HL-60/S4 treated with phorbol 12-myristate 13-acetate at 8.2 ng/mL for 4 days and 3 days (cell line): ENCODE measurements at regions not wholly inside any gene's neighbourhood (a gene's known extent, or its start where the extent isn't known, plus 50 kb on each side); places are given as distances from the start of the nearest gene placed in this dataset.

ENCODE experiments used
- in situ Hi-C: fragments of 300-500 bp; cut with MboI; formaldehyde crosslinking; loops from 2 replicates; pipeline ENCODE4 v1.15.0; 2022; ENCODE audit warnings: low sequenced_read_pairs

DNA sequence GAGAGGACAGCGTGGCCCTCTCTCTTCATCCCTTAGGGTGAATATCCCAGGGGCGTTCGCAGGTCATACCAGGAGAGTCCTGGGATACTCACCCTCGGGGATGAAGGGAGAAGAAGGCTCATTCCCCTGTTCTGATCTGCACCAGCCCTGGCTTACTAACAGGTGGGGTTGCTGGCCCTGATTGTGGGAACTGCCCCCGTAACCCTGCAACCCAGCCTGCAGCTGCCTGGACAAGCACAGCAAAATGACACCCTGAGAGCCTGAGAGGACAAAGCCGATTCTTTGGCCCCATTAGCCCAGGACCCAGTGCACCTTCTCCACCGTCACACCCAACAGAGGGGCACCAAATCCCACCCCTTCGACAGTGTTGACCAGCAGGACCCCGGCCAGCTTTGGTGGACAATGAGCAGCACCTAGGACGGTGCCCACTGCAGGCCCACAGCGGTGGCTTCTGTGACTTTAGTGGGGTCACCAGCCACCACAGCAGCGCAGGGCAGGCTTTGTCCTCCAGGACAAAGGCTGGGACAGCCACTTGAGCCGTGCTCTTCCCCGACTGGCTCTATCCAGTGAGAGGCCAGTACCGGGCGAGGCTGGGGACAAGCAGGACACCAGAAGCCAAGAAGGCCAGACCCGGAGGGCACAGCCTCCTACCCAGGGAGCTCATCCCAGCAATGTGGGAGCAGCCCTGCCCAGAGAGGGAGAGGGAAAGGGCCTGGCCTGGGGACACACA lies 98.5 kb upstream of the RTL6 start:
- in situ Hi-C loops = no loop called here

DNA sequence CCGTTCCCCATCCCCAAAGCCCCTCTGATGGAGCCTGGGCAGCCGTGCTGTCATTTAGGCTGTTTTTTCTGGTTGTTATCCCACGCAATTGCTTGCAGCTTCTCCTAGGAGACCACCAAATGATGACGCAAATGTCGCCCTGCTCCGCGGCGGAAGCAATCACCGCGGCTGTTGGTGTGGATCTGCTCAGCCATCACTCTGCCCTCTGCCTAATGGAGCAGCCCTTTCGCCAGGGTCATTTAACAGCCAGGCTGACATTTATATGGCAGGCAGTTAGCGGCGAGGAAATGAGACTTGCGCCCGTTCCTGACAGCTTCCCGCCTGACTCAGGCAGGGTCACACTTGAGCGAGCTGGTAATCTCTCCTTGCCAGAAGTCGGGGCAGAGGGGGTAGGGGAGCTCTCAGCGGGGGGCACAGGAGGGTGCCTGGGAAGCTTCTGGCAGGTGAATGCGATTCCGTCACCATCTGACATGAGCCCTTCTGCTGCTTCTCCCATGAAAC lies 97.9 kb upstream of the RTL6 start:
- in situ Hi-C loops = no loop called here

DNA sequence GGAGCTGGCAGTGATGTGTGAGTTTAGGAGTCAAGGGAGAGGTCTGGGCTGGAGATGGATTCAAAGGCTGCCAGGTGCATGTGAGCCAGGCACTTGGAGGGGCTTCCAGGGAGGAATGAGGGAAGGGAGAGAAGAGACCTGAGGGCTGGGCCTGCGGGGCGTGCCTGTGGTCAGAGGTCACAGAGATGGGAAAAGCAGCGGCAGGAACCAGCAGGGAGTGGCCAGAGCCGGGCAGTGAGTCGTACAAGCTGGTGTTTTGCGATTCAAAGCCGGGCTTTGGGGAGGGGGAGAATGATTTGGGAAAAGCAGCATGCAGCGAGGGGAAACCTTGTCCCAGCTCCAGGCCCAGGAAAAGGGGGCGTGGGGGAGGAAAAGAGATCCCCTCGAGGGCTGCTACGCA lies 96.9 kb upstream of the RTL6 start:
- in situ Hi-C loops = no loop called here

DNA sequence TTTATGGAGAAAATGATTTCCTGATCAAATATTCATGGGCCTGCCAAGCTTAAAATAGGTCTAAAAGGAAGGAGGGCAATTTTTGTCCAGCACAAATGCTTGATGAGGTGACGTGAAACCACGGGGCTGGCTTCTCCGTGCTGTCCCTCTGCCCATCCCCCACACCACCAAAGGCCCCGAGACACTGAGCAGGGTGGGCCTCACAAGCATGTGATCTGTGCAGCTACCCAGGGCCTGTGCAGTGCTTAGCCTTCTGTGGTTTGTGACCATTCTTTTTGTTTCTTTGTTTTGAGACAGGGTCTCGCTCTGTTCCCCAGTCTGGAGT lies 94.8 kb upstream of the RTL6 start:
- in situ Hi-C loops = no loop called here

DNA sequence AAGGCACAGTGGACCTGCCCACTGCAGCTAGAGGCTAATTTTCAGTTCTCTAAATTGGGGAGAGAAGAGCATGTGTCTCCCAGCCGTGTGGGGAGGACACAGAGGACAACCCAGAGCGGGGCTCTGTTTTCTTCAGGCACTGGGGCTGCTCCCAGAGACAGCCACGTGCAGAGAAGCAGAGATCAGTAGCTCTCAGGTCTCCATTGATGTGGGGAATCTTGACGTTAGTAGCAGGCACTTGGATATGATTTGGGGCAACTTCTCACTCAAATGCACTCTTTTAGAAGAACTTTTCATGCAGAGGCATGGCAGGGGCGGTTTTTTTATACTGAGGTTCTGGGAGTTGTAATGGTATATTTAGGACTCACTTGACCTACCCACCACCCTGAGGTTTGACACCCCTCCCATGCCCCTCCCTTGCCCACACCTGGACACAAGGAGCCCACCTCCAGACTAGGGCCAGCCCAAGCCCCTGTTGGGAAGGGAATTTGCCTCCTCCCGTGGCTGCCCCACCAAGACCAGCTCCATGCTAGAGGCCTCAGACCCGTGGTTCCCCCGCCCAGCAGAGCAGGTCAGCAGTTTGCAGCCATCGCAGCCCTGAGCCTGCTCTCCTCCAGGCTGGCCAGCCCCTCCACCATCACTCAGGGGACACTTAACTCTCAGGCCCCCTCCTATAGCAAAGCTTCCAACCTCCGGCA lies 94.2 kb upstream of the RTL6 start:
- in situ Hi-C loops = no loop called here

DNA sequence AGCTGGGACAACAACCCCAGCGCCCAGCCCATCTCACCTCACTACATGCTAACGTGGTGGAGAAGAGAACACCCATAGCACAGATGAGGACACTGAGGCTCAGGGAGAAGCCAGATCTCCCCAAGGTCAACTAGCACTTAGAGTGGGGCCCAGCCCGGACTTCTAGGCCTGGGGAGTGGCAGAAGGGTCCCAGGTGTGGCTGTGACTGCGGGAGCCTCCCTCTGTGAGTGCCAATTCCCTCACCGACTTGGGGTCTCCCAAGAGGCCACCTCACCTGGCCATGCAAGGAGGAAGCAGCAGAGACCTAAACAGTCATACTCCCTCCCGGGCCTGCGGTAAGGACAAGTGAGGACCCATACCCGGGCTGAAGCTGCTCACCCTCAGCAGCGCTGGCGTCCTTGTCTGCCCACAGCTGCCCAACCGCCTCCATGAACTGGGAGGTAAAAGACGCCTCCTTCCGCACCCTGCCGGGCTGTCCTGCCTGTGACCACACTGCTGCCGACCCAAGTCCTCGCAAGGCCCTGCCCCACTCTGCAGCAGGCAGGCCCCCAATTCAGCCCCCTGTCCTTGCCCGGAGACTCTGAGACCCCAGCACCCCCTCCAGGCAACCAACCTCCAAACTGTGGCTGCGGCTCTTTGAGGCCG lies 93.2 kb upstream of the RTL6 start:
- in situ Hi-C loops = no loop called here

DNA sequence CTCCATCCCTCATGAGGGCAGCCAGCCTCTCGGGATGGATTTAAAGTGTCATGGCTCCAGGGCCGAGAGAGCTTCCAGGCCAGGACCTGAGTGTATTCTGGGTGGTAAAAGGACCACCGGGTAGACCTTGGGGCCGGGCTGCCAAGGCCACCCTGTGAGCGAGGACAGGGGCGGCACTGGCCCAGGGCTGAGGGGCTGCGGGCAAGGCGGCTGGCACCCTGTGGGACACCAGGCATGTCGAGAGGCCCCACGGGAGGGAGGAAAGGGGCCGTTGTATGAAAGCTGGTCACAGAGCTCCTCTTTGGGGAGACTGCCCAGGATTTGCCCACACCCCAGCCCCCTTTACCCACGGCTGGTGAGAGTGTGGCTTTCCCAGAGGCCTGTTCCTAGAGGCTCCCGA lies 92.3 kb upstream of the RTL6 start:
- in situ Hi-C loops = no loop called here

DNA sequence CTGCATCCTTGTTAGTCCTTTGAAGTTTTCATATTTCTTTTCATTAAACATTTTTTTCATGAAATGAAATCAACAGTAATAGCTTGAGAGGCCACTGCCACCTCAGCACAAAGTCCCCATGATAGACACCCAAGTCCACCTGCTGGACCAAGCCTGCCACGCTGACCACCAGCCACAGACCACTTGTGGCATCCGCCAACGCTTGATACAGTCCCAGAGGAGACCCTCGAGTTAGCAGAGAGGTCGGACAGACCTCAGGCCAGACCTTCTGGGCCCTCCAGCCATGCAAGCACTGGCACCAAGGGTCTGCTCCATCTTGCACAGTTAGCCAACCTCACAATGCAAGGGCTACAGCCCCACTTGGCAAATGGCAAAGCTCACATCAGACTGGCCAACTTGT lies 91.8 kb upstream of the RTL6 start:
- in situ Hi-C loops = no loop called here

DNA sequence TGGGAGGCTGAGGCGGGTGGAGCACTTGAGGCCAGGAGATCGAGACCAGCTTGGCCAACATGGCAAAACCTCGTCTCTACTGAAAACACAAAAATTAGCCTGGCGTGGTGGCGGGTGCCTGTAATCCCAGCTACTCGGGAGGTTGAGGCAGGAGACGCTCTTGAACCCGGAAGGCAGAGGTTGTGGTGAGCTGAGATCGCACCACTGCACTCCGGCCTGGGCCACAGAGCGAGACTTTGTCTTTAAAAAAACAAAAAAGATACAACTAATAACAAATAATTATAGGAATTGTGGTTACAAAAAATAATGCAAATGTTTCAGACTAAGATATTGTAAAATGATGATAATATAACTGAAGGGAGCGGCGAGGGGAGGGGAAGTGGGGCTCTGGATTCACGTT lies 90.3 kb upstream of the RTL6 start:
- in situ Hi-C loops = no loop called here

DNA sequence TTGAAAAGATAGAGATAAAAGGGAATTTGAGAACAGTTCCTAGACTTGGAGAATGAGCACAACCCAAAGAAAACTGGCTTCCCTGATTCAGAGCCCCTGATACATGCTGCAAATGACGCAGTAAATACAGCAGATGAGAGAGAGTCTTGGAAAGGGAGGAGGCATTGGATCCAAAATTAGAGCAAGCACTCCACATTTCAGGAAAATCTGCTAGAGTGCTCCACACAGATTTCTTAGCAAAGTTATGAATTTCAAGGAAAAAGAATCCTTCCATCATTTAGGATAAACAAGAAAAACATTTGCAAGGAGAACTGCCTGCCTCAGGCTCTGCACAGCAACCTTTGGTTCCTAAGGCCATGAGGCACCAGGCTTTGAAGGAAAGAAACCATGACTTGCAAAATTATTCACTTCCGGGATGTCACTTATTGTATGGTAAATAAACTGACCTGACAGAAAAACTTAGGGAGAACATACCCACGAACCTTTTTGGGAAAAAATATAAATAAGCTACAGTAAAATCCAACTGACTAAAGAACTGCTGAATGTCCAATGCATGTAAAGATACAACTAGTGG lies 89.8 kb upstream of the RTL6 start:
- in situ Hi-C loops = no loop called here

DNA sequence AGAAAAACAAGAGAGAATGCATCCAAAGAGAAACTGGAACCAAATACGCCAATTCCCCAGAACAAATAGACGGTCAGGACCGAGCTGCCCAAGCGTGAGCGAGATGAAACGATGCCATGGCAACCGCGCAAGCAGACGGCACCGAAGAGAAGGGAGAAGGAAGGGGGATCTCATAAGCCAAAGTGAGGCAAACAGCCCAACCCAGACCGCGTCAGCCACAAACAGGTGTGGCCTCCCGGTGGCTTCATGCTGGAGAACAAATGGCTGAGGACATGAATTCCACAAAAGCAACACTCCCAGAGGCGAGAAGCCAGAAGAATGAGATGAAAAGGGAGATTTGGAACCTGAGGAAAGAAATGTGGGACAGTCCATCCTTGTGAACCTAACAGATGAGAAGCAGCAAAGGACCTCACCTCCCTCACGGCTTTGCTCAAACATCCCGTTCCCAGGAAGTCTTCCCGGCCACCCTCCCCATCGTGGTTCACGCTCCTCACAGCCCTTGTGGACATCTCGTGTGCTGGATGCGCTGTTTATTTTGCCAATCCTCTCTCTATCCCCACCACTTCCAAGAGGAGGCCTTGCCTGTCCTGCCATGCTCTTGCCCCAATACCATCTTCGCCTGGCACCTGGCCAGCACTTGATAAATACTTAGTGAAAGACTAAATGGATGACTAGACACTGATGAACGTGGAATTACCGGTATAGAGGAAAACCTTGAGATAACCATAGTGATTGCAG lies 89.1 kb upstream of the RTL6 start:
- in situ Hi-C loops = no loop called here

DNA sequence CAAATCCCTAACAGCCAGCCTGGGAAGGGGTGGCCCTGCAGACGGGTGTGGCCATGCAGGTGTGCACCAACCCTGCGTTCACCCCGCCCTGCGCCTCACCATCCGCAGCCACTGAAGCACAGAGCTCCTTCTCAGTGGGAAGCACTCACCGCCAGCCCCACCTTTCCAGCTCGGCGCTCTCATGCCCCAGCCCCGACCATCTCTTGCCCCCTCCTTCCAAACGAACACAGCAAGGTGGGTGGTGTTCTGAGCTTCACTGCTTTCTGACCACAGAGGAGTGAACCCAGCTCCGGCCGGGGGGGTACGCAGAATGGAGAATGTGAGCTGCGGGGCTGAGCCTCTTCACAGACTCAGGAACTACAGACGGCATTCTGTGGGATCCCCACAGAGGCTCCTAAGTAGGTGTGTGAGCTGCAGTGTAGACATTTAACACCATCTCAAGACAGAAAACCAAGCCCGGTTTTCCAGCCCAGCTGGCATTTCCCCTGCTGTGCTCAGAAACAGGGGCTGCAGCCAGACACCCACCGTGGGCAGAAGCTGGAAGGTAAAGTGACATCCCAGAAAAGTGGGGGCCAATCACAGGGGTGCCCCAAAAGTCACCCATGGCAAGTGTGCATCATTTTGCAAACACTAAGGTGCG lies 88.4 kb upstream of the RTL6 start:
- in situ Hi-C loops = no loop called here

DNA sequence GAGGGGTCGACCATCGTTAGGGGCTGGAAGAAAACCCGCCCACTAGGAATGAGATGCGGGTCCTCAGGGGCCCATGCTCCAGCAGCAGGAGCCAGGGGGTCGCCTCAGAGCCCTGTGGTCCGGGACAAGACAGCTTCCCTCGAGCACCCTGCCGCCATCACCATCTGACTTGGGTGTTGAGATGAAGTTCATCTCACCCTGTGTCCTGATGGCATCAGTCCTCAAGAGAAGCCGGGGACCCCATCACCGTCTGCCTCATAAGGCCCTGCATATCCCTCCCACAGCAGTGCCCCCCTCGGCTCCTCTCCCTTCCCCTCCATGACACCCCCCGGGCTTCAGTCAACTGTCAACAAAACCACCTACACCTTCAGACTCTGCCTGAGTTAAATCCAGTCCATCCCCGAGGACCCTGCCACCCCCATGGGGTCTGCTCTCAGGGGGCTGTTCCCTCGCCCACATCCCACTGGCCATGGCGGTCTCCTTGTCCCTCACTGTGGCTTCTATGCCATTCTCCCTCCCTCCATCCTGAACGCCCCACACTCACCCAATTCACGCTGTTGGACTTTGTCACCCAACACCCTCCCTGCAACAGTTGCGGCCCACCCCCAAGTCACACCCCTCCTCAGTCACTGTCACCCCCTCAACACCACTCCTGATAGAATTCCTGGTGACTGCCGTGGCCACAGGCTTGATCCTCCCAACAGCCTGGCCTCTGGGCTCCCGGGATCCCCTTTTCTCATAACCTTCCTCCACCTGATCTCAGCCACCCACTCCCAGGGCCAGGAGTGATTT lies 87.7 kb upstream of the RTL6 start:
- in situ Hi-C loops = no loop called here

DNA sequence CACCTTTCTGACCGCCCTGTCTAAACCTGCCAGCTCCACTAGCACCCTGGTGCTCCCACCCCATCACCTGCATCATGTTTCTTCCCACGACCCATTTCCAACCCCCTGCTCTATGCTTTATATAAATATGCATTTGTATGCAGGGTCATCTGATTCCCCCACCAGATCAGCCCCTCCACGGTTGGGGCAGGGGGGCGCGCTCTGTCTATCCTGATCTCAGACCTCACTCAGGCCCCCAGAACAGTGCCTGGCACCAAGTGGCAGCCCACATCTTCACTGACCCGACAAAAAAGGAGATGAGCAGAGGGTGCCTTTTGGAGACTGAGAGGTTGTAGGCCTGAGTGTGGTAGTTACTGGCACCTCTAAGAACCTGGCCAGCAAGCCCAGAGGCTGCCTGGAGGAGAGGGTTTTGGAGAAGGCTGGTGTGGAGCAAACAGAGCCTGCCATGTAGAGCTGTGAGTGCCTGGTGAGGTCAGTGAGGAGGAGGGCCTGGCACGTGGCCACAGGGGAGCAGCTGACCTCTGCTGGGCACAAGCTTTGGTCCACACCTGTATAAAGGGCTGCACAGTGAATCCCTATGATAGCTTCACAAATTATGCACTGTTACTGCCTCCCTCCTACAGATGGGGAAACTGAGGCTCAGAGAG lies 86.3 kb upstream of the RTL6 start:
- in situ Hi-C loops = no loop called here

DNA sequence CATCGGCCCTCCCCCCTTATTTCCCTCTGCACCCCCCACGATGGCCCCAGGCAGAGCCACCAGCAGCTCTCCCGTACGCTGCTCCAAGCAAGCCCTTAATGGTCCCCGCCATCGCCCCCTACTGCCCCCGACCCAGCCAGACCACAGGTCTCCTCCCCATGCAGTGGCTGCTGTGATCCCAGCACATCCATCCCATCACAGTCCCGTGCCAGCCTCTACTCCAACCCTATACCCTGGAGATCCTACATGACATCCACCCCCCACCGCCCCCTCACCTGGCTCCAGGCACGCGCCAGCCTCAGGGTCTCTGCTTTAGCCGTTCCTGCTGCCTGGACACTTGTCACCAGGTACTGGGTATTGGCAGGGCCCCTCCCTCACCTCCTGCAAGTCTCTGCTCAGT lies 85.8 kb upstream of the RTL6 start:
- in situ Hi-C loops = no loop called here

DNA sequence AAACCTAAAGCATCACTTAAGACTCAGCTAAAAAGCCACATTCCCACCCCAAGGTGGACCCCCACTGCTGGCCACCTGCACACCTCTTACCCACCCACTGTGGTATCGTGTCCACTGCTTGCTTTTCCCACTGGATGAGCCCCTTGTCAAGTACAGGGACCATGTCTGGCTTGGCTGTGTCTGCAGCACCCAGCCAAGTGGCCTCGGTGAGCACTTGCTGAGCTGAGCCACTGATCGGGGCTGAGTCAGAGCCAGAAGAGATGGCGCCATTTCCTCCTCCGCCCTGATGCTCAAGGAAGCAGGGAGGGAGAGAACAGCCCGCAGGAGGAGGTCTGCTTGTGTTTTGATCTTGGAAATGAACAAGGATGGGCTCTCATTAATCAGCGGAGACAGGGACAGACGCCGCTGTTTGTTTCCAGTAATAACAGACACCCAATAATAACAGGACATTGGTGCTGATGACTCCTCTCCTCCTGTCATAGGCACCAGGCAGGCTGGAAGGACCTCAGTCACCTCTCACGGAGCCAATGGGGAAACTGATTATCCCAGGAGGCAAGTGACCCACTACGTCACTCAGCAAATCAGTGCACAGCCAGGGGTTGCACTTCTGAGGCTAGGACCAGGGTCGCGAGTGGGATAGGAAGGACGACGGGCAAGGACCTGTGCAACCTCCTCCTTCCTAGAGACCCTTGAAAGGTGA lies 85.2 kb upstream of the RTL6 start:
- in situ Hi-C loops = no loop called here

DNA sequence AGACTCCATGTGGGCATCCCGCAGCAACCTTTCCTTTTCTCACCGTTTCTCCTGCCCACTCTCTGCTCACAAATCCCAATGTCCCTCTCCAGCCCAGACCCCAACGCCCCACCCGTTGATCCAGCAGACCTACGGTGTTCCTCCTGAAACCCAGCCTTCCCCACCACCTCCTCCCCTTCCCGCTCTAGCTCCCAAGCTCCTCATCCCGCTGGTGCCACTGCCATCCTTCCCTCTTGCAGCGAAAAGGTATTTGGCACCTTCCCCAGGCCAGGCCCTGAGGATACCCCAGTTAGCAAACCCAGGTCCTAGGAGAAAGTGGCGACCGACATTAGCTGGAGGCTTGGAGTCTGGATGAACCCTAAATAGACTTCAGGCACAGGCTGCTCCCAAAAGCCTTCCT lies 84.0 kb upstream of the RTL6 start:
- in situ Hi-C loops = no loop called here

DNA sequence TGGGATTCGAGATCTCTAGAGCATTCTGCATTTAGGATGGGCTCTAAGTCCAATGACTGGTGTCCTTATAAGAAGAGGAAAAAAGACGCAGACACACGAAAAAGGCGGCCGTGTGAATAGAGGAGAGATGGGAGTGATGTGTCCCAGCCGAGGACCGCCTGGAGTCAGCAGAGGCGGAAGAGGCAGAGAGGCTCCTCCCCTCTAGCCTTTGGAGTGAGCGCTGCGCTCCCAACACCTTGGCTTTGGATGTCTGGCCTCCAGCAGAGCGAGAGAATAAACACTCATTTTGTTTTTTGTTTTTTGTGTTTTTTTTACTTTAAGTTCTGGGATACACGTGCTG lies 83.0 kb upstream of the RTL6 start:
- in situ Hi-C loops = no loop called here
